Right cardiac atrium (tissue), 5 donors: ENCODE measurements at regions not wholly inside any gene's neighbourhood (a gene's known extent, or its start where the extent isn't known, plus 50 kb on each side); places are given as distances from the start of the nearest gene placed in this dataset.

Experiments used
- ATAC-seq, 2 donors: fragments of 200-7000 bp; cut with Tn5 transposase; one replicate each; pipeline versions ENCODE4 v1.8.0 to v1.9.1; 2020; ENCODE audit warnings: moderate library complexity in 2 of 2, mild to moderate bottlenecking in 1 of 2
- DNase-seq, 3 donors: peaks; one replicate each; pipeline ENCODE4 v3.0.0-alpha.2; 2020
- H3K27ac ChIP-seq: one replicate; pipeline ENCODE4 v1.5.1; 2013; ENCODE audit warnings: mild to moderate bottlenecking, low read length, control low read depth, moderate library complexity
- H3K27me3 ChIP-seq: one replicate; pipeline ENCODE4 v1.6.1; 2013; ENCODE audit not compliant: control insufficient read depth, insufficient read depth
- H3K4me1 ChIP-seq: one replicate; pipeline ENCODE4 v1.6.1; 2013; ENCODE audit warnings: low read length; ENCODE audit not compliant: control insufficient read depth, insufficient read depth
- H3K4me3 ChIP-seq: one replicate; pipeline ENCODE4 v1.5.1; 2013; ENCODE audit warnings: low read length, control low read depth
- H3K9me3 ChIP-seq: one replicate; pipeline ENCODE4 v1.6.1; 2013; ENCODE audit warnings: low read length; ENCODE audit not compliant: control insufficient read depth
- WGBS: extraction: QIAGEN DNeasy Blood & Tissue Kit; methylation state at CpG from one replicate; pipeline ENCODE4 v1.1.7; 2013; 5-methylcytosine and 5-hydroxymethylcytosine counted together
- intact Hi-C, 4 donors: fragments of 100-400 bp; cut with DNase I; formaldehyde crosslinking; loops; one replicate each; pipeline versions ENCODE4 v1.11.0 to v1.14.0; 2022 to 2023
- donor health status: healthy with polysubstance abuse.
- donor health status: DM: no; HTN: yes; CAD: no.
- donor health status: DM: no; HTN: no; CAD: no.
- donor health status: DM: no; HTN: yes; CAD: no; lungs with severe emphysema.
- donor health status: DM: yes; HTN: yes; CAD: no.

DNA sequence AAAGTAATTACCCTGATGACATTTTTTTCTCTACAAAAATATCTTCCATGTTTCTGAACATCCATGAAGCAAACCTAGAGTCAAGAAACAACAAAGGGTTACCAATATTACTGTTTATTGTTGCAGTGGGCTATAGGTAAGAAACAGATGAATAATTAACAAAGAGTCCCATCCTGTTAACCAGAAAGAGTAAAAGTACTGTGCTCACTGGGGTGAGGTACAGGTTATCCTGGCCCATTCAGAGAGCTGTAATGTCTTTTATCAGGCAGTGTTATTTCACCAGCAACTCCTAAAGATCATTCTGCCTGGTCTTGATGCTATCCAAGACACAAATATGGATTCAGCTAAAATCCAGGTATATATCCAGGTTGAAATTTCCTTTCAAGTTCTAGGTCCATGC, 754.9 kb downstream of the SATB2 start:
- ATAC-seq (no peak), DNase-seq (no peak)
- intact Hi-C loops: no loop called here
- no peak overlapping the region for H3K4me3 ChIP-seq
- no peaks in the 10 kb centered on the region for H3K27me3 ChIP-seq
- H3K9me3 ChIP-seq: no peaks in the 10 kb centered on the region
- H3K27ac ChIP-seq: no peak overlapping the region
- H3K4me1 ChIP-seq: no peaks in the 10 kb centered on the region

DNA sequence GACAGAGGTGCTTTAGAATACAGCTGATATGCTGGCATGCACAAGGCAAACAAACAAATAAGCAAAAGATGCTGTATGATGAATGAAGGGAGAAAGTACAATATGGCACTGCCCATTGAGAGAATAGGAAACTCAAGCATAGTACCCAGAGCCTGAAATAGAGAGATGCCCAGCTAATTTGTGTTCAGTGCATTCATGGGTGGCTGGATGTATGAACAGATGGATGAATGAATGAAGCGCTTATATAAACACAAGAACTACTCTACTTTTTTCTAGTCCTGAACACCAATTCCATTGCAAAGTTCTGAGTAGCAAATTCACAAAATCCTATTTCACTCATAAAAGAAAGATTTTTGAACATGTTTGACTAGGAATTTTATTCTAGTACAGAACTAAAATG, 756.3 kb downstream of the SATB2 start:
- H3K27ac ChIP-seq: no peak overlapping the region
- ATAC-seq: no peak
- H3K27me3 ChIP-seq: no peaks in the 10 kb centered on the region
- H3K4me1 ChIP-seq: no peaks in the 10 kb centered on the region
- intact Hi-C loops: no loop called here
- no peaks in the 10 kb centered on the region for H3K9me3 ChIP-seq
- H3K4me3 ChIP-seq: no peak overlapping the region
- DNase-seq: no peak
- 100% methylated on average over 1 of the region's 1 CpG for WGBS

DNA sequence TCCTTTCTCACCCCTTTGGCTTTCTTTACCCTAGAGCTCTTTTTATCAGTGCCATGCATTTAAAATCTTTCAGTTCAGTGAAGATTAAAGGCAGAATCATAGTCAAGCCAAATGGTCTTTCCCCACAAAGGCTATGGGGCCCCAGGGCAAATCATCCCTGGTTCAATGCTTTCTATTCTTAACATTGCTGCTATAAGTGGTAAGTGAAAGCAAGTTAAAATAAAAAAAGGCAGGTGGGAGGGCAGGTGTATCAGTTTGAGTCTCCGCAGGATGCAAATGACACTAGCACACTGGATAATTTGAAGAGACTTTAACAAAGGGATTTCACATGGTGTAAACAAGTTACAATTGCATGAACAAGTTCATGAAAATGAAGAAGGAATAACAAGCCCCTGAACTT, 757.4 kb downstream of the SATB2 start:
- ATAC-seq (no peak), DNase-seq (no peak)
- no peaks in the 10 kb centered on the region for H3K27me3 ChIP-seq
- 96% methylated on average over 1 of the region's 1 CpG for WGBS
- no peak overlapping the region for H3K27ac ChIP-seq
- H3K4me1 ChIP-seq: no peaks in the 10 kb centered on the region
- no peaks in the 10 kb centered on the region for H3K9me3 ChIP-seq
- intact Hi-C loops: no loop called here
- no peak overlapping the region for H3K4me3 ChIP-seq

DNA sequence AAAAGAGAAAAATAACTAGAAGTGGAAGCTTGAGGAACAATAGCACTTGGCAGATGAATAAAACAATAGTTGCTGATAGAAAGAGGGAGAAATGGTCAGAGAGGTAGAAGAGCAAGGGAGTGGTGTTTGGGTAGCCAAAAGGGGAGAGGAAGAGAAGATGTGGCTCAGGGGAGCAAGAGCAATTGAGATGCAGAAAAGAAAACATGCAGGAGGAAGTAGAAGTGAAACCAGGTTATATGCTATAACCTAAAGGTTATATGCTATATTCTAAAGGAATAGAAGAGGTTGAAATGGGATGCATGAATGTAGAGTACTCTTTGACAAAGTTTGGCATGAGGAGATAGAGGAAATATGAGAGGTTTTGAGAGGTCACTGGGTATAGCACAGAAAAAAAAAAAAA, 759.5 kb downstream of the SATB2 start:
- Histone ChIP-seq H3K4me1 (no peaks in the 10 kb centered on the region), H3K27me3 (no peaks in the 10 kb centered on the region), H3K9me3 (no peaks in the 10 kb centered on the region), H3K4me3 (no peak overlapping the region), H3K27ac (no peak overlapping the region)
- intact Hi-C loops: no loop called here
- no peak for ATAC-seq
- no peak for DNase-seq

DNA sequence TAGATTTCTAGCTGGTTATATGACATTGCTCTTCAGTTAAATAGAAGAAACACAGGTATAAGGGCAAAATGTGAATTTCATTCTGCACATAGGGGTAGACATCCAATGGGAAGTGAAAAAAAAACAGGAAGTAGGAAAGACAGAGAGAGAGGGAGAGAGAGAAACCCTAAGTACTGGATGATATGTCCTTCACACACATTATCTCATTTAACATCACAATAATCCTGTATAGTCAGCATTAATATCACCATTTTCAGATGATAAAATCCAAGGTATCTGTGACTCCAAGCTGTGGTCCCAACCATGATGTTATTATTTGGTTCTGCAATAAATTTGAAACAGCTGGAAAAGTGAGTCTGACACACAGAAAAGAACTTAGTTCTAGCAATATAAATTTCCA, 759.9 kb downstream of the SATB2 start:
- intact Hi-C loops: no loop called here
- Histone ChIP-seq H3K4me1 (no peaks in the 10 kb centered on the region), H3K27me3 (no peaks in the 10 kb centered on the region), H3K9me3 (no peaks in the 10 kb centered on the region), H3K4me3 (no peak overlapping the region), H3K27ac (no peak overlapping the region)
- ATAC-seq: no peak
- DNase-seq: no peak

DNA sequence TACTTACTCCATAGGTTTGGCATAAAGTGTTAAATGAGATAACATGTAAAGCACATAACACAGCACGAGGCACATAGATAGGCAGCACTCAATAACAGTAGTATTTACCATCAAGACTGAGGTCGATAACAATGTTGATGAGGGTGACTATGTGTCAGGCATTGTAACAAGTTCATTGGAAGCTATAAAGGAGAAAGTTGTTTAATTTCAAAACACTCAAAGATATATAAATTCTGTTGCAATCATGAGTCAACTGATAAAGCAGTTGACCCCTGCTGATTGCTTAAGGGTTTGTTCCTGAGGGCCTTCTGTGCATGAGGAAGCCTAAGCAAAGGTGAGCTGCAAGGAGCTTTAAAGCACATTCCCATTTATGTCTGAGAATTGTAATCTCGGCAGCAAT, 760.5 kb downstream of the SATB2 start:
- Histone ChIP-seq H3K4me3 (no peak overlapping the region), H3K4me1 (no peaks in the 10 kb centered on the region), H3K9me3 (no peaks in the 10 kb centered on the region), H3K27ac (no peak overlapping the region), H3K27me3 (no peaks in the 10 kb centered on the region)
- intact Hi-C loops: no loop called here
- WGBS: 69% methylated on average over 3 of the region's 3 CpGs
- DNase-seq (no peak), ATAC-seq (no peak)

DNA sequence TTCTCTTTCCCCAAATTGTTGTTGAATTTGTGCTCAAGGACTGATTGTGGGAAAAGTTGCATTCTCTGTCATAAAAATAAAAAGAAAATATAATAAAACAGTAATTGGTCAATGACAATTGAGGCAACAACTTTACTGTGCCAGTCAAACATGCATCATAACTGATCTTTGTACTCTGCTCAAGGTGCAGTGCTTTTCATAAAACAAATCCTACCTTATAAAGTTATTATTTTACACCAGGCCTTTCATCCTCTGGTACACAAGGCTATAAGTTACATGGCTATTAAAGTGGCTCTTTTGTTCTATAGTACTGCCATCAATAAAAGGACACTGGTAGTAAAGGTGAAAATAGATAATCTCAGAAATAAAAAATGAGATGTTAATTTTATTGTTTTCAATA, 761.9 kb downstream of the SATB2 start:
- ATAC-seq (no peak), DNase-seq (no peak)
- intact Hi-C loops: no loop called here
- no peak overlapping the region for H3K4me3 ChIP-seq
- no peak overlapping the region for H3K27ac ChIP-seq
- no peaks in the 10 kb centered on the region for H3K9me3 ChIP-seq
- no peaks in the 10 kb centered on the region for H3K4me1 ChIP-seq
- no peaks in the 10 kb centered on the region for H3K27me3 ChIP-seq

DNA sequence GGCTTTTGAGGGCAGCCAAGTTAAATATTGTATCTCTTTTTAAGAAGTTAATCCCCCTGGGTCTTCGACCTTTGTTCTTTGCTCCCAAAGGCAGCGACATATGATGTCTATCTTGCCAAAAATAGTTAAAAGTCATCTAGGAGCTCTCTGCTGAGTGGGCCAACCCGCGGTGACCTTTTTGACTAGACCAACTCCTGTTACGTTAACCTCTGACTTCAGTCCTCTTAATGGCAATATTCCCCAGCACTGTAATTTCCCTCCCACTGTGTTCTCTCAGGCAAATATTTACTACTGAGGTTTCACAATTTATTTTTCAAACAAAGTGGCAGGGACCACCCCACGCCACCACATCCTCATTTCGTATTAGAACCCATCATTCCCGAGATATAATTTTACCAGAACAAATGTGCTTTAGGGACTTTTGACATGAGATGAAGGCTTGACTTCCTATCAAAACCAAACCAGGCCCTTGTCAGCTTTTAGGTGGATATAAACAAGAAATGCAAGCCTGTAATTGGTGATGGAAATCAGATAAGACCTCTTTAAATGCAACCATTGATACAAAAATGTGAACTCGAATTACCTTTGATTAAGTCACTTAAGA, 764.7 kb downstream of the SATB2 start:
- Histone ChIP-seq H3K9me3 (no peaks in the 10 kb centered on the region), H3K4me1 (no peaks in the 10 kb centered on the region), H3K27ac (no peak overlapping the region), H3K27me3 (no peaks in the 10 kb centered on the region), H3K4me3 (no peak overlapping the region)
- DNase-seq (no peak), ATAC-seq (no peak)
- 54% methylated on average over 9 of the region's 9 CpGs for WGBS
- intact Hi-C loops: no loop called here

DNA sequence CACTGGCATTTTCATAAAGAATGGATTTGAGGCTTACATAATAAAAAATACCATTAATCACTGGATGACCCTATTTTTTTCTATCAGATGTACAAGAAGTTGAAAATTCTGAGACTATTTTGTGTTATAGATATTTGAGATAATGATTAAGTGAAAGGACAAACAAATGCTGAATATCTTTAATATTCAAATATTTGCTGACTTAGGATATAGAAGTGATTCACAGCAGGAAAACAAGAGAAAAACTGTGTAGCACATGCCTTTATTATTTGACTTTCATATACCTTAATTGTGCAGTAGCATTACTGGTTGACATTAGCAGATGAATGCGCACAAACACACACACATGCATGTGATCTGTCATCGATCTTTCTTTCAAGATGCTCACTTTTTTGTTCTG, 766.5 kb downstream of the SATB2 start:
- no peak overlapping the region for H3K27ac ChIP-seq
- H3K9me3 ChIP-seq: no peaks in the 10 kb centered on the region
- DNase-seq: no peak
- ATAC-seq: no peak
- H3K4me1 ChIP-seq: no peaks in the 10 kb centered on the region
- WGBS: 92% methylated on average over 2 of the region's 2 CpGs
- intact Hi-C loops: no loop called here
- H3K27me3 ChIP-seq: no peaks in the 10 kb centered on the region
- H3K4me3 ChIP-seq: no peak overlapping the region

DNA sequence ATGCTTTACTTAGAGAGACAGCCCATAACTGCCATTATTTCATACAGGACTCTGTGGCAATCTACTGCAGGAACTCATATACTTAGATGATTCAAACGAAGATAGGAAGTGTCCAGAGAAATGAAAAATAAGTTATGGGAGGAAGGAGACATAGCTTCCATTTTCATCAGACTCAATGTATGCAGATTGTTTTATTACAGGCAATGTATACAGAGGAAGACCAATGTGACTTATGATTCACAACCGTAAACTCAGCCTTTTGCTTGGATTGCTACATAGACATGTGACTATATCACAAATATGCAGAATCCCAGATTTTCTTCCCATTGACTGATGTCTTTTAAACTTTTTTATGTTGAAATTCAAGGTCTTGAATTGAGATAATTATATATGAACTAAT, 793.4 kb downstream of the SATB2 start:
- 74% methylated on average over 2 of the region's 2 CpGs for WGBS
- no peak overlapping the region for H3K27ac ChIP-seq

DNA sequence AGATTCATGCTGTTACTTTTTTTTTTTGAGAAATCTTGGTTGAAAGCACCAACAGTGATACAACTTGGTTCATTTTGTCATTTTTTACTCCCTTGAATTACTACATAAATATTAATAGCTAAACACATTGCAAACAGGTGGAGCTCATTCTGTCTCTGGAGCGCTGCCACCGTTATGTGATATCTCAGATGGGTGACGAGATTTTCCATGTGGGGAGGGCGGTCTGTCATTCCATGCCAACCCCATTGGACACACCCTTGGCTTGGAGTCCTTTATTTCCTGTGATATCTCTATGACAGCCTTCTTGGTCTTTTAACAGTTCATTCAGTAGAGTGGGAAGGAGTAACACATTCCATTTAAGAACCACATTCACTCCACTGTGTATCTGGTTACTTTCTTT, 794.8 kb downstream of the SATB2 start:
- 44% methylated on average over 4 of the region's 4 CpGs for WGBS
- intact Hi-C loops: no loop called here
- no peaks in the 10 kb centered on the region for H3K9me3 ChIP-seq
- no peak for ATAC-seq
- peak in 1 of 3 donors; percentile 28 for DNase-seq
- no peak overlapping the region for H3K4me3 ChIP-seq
- no peaks in the 10 kb centered on the region for H3K4me1 ChIP-seq
- H3K27ac ChIP-seq: no peak overlapping the region
- H3K27me3 ChIP-seq: no peaks in the 10 kb centered on the region

More for the DNA sequence above, 793.4 kb downstream of the SATB2 start:
- H3K9me3 ChIP-seq: no peaks in the 10 kb centered on the region
- intact Hi-C loops: no loop called here
- no peaks in the 10 kb centered on the region for H3K4me1 ChIP-seq
- no peak for ATAC-seq
- no peak overlapping the region for H3K4me3 ChIP-seq
- no peaks in the 10 kb centered on the region for H3K27me3 ChIP-seq
- no peak for DNase-seq

DNA sequence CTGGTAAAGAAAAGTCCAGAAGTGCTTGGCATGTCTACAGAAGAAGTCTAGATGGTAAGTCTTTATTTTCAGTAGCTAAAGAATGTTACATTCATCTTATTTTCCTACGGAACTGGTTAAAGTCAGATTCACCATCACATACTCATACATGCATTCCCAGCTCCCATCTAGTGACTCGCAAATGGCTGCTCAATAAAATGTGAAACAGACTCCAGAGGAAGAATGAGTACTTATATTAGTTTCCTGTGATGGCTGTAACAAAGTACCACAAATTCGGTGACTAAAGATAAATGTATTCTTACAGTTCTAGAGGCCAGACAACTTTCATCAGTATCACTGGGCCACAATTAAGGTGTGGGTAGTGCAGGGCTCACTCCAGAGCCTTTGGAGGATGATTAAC, 797.2 kb downstream of the SATB2 start:
- Histone ChIP-seq H3K4me1 (no peaks in the 10 kb centered on the region), H3K4me3 (no peak overlapping the region), H3K9me3 (no peaks in the 10 kb centered on the region), H3K27me3 (no peaks in the 10 kb centered on the region), H3K27ac (no peak overlapping the region)
- WGBS: 83% methylated on average over 3 of the region's 3 CpGs
- intact Hi-C loops: no loop called here
- DNase-seq (no peak), ATAC-seq (no peak)
